Immature natural killer cell (primary cell): ENCODE measurements at regions not wholly inside any gene's neighbourhood (a gene's known extent, or its start where the extent isn't known, plus 50 kb on each side); places are given as distances from the start of the nearest gene placed in this dataset.

ENCODE experiments used
- DNase-seq, 3 donors: peaks; one replicate each; pipeline ENCODE4 v3.0.0; 2022; ENCODE audit warnings: mixed read lengths in 1 of 3
- H3K27ac Mint-ChIP-seq, 6 donors: one replicate each; pipeline ENCODE4 v1.8.0; 2020; ENCODE audit warnings: mixed read lengths in 6 of 6, mild to moderate bottlenecking in 5 of 6, inconsistent platforms in 4 of 6, moderate library complexity in 3 of 6
- H3K27me3 Mint-ChIP-seq, 3 donors: one replicate each; pipeline ENCODE4 v1.8.0; 2020 to 2021; ENCODE audit warnings: low read depth in 3 of 3, mild to moderate bottlenecking in 3 of 3, mixed read lengths in 3 of 3, moderate library complexity in 3 of 3, inconsistent platforms in 1 of 3
- H3K36me3 Mint-ChIP-seq, 3 donors: one replicate each; pipeline ENCODE4 v1.8.0; 2020; ENCODE audit warnings: mixed read lengths in 3 of 3, inconsistent platforms in 2 of 3, mild to moderate bottlenecking in 2 of 3
- H3K4me1 Mint-ChIP-seq, 2 donors: one replicate each; pipeline ENCODE4 v1.8.0; 2020; ENCODE audit warnings: inconsistent platforms in 2 of 2, mild to moderate bottlenecking in 2 of 2, mixed read lengths in 2 of 2, moderate library complexity in 1 of 2
- H3K4me3 Mint-ChIP-seq, 5 donors: one replicate each; pipeline ENCODE4 v1.8.0; 2020; ENCODE audit warnings: mild to moderate bottlenecking in 5 of 5, mixed read lengths in 5 of 5, inconsistent platforms in 3 of 5, moderate library complexity in 3 of 5
- H3K9me3 Mint-ChIP-seq, 6 donors: one replicate each; pipeline ENCODE4 v1.8.0; 2020; ENCODE audit warnings: mild to moderate bottlenecking in 6 of 6, mixed read lengths in 6 of 6, inconsistent platforms in 4 of 6, moderate library complexity in 3 of 6

DNA sequence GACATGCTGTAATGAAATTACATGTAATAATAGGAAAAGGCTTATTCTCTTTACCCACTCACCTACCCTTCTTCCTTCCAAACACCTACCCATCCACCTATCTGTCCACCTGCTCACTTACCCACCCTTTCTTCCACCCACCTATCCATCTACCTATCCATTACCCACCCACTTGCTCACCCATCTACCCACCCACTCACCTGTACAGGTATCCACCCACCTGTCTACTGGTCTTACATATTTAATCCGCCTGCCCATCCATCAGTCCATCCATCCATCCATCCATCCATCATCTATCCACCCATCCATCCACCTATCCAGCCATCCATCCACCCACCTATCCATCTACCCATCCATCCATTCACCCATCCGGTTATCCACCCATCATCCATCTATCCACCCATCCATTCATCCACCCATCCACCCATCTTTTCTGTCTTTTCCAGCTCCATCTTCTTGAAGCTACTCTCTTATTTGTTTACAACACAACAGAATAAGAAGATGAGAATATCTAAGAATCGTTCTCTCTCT is 133.3 kb upstream of the STX18 start:
- H3K27me3 Mint-ChIP-seq, result no peaks in the 10 kb centered on the region
- DNase-seq, result no peak
- peaks cover 0 to 4% (median 0%) of the 10 kb centered on the region in 3 donors for H3K36me3 Mint-ChIP-seq
- H3K4me1 Mint-ChIP-seq, result no peaks in the 10 kb centered on the region
- H3K27ac Mint-ChIP-seq, result no peak overlapping the region
- H3K4me3 Mint-ChIP-seq, result no peak overlapping the region
- H3K9me3 Mint-ChIP-seq, result no peaks in the 10 kb centered on the region

DNA sequence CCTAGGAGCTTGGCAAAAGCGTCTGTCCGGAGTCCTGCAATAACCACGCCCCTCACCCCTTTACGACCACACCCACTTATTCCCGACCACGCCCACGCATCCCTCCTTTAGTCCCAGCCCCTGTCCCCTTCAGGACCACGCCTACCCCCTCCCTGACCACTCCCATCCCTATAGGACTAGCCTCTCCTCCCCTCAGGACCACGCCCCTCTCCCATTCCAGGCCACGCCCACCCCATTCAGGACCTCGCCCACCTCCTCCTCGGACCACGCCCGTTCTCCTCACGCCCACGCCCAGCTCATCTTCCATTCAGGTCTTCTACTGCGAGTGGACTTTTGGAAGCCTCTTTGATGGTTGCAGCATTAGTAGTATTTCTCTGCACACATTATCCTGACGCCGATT is 131.2 kb upstream of the STX18 start:
- peaks cover 0 to 4% (median 2%) of the 10 kb centered on the region in 3 donors for H3K36me3 Mint-ChIP-seq
- DNase-seq, result no peak
- H3K27ac Mint-ChIP-seq, result no peak overlapping the region
- H3K9me3 Mint-ChIP-seq, result no peaks in the 10 kb centered on the region
- peaks cover 0 to 3% of the 10 kb centered on the region in 2 donors for H3K4me1 Mint-ChIP-seq
- no peak overlapping the region for H3K4me3 Mint-ChIP-seq
- no peaks in the 10 kb centered on the region for H3K27me3 Mint-ChIP-seq

DNA sequence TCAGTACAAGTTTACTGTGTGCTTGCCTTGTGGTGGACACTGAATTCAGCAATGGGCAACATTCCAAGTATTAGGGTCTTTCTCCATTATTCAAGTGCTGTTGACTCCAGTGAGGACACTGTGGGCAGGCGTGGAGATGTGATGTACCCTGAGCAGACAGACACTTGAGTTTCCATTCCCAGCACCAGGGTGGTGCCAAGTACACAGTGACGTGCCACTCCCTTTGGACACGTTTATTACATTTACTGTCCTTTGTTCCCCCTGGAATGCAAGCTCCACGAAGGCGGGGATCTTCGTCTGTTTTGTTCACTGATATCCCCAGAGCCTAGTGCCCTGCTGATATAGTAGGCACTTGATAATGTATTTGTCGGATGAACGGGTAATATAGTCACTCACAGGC is 130.6 kb upstream of the STX18 start:
- no peaks in the 10 kb centered on the region for H3K9me3 Mint-ChIP-seq
- no peak overlapping the region for H3K27ac Mint-ChIP-seq
- H3K27me3 Mint-ChIP-seq, result no peaks in the 10 kb centered on the region
- H3K36me3 Mint-ChIP-seq, result peaks cover 0 to 4% (median 3%) of the 10 kb centered on the region in 3 donors
- H3K4me1 Mint-ChIP-seq, result peaks cover 0 to 3% of the 10 kb centered on the region in 2 donors
- no peak for DNase-seq
- no peak overlapping the region for H3K4me3 Mint-ChIP-seq

DNA sequence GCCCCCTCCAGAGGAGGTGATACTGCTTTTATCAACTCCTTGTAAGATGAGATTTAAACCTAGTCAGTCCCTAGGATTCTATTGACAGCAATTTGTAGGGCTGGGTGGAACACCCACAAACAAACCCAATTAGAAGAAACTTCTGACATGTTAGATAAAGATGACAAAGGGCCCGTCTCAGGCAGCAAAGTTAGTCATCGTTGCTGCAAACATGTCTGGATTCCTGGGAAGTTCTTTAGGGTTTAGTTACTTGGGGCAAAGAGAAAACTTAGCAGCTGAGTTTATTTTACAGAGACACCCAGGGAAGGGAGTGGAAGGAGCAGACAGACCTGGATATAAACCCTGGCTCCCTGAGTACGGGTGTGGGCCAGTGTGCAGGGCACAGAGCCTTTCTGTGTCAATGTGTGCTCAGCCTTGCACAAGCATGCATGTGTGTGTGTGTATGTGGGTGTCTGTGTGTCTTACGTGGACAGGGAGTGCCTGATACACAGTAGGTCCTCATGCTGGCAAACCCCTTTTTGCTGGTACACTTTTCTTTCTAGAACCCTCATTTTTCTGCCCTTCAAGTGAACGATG is 130.0 kb upstream of the STX18 start:
- no peak for DNase-seq
- peaks cover 0 to 3% of the 10 kb centered on the region in 2 donors for H3K4me1 Mint-ChIP-seq
- H3K27ac Mint-ChIP-seq, result no peak overlapping the region
- H3K27me3 Mint-ChIP-seq, result no peaks in the 10 kb centered on the region
- no peak overlapping the region for H3K4me3 Mint-ChIP-seq
- peaks cover 0 to 4% (median 3%) of the 10 kb centered on the region in 3 donors for H3K36me3 Mint-ChIP-seq
- no peaks in the 10 kb centered on the region for H3K9me3 Mint-ChIP-seq

DNA sequence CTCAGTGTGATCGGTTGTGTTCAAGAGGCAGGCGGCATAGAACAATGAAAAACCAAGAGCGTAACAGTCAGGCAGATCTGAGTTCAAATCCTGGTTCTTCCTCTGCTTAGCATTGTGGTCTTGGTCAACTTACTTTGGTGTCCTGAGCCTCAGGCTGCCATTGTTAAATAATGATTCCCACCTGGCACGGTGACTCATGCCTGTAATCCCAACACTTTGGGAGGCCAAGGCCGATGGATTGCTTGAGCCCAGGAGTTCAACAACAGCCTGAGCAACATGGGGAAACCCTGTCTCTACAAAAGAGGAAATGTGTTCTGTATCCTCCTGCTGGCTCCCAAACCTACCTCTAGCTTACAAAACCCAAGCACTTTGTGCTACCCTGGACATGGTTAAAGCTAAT is 129.0 kb upstream of the STX18 start:
- Mint-ChIP-seq H3K4me1 (peaks cover 0 to 3% of the 10 kb centered on the region in 2 donors), H3K27me3 (no peaks in the 10 kb centered on the region), H3K4me3 (no peak overlapping the region), H3K36me3 (peaks cover 0 to 4% (median 3%) of the 10 kb centered on the region in 3 donors), H3K27ac (no peak overlapping the region), H3K9me3 (no peaks in the 10 kb centered on the region)
- DNase-seq, result no peak

DNA sequence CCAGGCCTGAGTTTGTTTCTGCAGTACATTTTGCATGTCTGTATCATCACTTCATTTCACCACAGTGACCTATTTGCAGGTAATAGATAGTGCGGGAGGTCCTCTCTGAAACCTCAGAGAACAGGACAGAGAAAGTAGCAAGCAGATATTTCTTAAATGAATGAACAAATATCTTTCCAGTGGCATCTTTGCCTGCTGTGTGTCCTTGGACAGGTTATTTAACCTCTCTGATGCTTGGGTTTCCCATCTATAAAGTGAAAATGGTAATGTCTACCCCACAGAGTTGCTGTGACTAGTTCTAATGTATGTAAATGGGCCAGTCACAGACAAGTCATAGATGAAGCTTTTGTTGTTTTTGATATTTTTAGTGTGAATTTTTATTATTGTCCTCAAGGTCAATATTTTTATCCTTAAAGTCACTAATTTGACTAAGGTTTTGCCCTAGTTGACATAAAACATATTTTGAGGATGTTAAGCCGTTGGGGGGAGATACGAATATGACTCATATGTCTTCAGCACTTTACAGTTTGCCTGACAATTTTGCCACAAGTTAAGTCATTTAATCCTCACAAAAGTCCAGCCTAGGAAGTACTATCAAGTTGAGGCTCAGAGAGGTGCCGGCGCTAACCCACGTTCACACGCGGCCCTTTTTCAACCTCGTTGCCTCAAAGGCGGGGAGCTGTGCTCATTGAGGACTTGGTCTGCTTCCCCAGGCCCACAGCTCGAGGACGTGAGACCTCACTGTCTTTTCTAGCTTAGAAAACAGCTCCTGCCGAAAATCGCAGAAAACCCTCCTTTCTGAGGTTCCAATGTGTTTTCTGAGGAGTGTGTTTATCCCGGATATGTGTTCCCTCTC is 126.7 kb upstream of the STX18 start:
- Mint-ChIP-seq H3K4me3 (no peak overlapping the region), H3K9me3 (no peaks in the 10 kb centered on the region), H3K27me3 (no peaks in the 10 kb centered on the region), H3K4me1 (peaks cover 0 to 3% of the 10 kb centered on the region in 2 donors), H3K36me3 (peaks cover 0 to 3% (median 0%) of the 10 kb centered on the region in 3 donors), H3K27ac (no peak overlapping the region)
- no peak for DNase-seq

DNA sequence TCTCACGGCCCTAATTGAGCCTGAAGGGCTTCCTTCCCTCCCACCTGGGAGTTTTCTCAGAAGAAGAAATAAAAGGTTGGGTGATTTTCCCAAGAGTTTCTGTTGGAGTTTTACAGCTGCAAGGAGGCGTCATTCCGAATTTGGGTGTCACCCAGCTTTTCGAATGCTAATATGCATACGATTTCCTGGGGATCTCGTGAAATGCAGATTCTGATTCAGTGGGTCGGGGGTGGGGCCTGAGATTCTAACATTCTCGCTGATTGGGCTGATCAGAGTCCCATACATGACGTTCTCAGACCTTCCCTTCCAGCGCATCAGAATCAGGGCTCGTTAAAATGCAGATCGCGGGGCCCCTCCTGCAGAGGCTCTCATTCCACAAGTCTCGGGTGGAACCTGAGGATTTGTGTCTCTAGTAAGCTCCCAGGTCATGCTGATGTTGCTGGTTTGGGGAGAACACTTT is 125.8 kb upstream of the STX18 start:
- DNase-seq, result no peak
- Mint-ChIP-seq H3K27ac (no peak overlapping the region), H3K9me3 (no peaks in the 10 kb centered on the region), H3K27me3 (no peaks in the 10 kb centered on the region), H3K4me3 (no peak overlapping the region), H3K4me1 (peaks cover 0 to 3% of the 10 kb centered on the region in 2 donors), H3K36me3 (peaks cover 0 to 3% (median 0%) of the 10 kb centered on the region in 3 donors)

DNA sequence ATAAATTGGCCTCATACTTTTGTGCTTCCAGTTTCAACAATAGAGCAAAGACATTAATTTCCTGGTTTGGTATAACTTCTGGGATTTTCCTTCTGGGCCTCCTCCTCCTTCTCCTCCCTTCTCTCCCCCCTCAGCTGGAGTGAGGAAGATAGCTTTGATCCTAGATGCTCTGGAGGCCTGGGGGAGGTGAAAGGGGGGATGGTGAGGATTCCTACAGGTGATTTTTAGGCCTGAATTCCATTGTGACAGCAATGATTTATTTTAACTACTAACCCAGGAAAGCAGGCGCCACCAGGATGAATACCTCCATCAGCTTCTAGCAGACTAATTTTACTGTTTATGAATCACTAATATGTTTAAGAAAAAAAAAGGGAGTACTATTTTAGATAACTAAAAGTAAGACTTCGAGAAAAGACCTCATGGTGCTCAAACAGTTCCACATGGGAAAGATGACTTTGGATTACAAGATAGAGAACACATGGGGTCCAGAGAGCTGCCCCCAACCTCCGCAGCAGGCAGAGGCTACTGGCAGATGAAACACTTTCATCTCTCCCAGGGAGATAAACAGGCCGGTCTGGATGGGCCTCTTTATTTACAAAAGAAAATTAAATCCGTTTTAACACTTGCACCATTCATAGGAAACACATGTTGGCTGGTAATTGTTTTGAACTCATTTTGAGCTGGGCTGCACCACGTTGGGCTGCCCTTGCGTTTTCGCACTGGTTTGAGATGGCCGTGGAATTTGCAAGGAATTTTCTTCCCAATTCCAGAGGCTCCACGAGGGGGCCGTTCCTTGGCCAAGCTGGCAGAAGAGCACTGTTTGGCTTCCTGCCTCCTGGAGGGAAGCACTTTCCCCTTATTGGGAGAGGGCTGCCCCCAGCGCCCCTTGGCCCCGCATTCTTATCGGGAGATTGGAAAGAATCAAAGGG is 125.1 kb upstream of the STX18 start:
- no peaks in the 10 kb centered on the region for H3K9me3 Mint-ChIP-seq
- no peak for DNase-seq
- H3K27ac Mint-ChIP-seq, result no peak overlapping the region
- H3K27me3 Mint-ChIP-seq, result no peaks in the 10 kb centered on the region
- H3K36me3 Mint-ChIP-seq, result peaks cover 0 to 3% (median 0%) of the 10 kb centered on the region in 3 donors
- peaks cover 0 to 3% of the 10 kb centered on the region in 2 donors for H3K4me1 Mint-ChIP-seq
- H3K4me3 Mint-ChIP-seq, result no peak overlapping the region

DNA sequence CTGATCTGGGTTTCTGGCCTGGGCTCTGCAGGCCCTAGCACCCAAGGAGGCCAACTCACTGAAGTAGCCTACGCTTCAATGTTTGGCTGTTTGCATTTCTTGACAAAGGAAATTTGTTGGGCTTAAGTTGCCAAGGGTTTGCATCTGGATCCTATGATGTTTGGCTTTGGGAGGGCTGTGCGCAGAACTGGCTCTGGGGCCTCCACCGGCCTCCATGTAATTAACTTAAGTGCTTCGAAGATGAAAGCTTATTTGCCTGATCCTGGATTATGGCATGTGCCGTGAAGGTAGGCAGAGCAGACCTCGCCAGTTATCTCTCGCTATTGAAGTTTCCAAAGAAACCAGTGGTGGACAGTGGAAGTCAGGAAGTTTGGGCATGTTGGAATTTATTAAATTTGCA is 124.3 kb upstream of the STX18 start:
- H3K27ac Mint-ChIP-seq, result no peak overlapping the region
- peaks cover 0 to 3% of the 10 kb centered on the region in 2 donors for H3K4me1 Mint-ChIP-seq
- no peak overlapping the region for H3K4me3 Mint-ChIP-seq
- no peaks in the 10 kb centered on the region for H3K9me3 Mint-ChIP-seq
- H3K27me3 Mint-ChIP-seq, result no peaks in the 10 kb centered on the region
- no peak for DNase-seq
- peaks cover 0 to 3% (median 0%) of the 10 kb centered on the region in 3 donors for H3K36me3 Mint-ChIP-seq

DNA sequence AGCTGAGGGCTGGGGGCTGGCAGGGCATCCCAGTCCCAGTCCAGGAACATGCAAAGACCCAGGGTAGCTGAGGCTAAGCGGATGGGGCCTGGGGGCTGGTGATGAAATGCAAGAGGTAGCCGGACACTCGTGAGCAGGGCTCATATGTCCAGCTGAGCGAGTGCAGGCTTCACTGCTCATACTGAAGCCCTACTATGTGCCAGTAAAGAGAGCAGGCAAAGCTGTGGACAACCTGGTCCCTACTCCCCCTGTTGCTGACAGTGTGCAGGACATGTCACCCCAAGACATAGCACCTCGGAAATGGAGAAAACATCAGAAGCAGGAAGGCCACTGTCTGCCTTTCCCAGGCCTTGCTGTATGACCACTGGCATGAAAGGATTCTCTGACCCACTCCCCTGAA is 122.4 kb upstream of the STX18 start:
- Mint-ChIP-seq H3K4me3 (no peak overlapping the region), H3K9me3 (no peaks in the 10 kb centered on the region), H3K36me3 (peaks cover 0 to 3% (median 3%) of the 10 kb centered on the region in 3 donors), H3K27me3 (peaks cover 0 to 1% (median 0%) of the 10 kb centered on the region in 3 donors), H3K27ac (no peak overlapping the region), H3K4me1 (peaks cover 0 to 2% of the 10 kb centered on the region in 2 donors)
- DNase-seq, result no peak

DNA sequence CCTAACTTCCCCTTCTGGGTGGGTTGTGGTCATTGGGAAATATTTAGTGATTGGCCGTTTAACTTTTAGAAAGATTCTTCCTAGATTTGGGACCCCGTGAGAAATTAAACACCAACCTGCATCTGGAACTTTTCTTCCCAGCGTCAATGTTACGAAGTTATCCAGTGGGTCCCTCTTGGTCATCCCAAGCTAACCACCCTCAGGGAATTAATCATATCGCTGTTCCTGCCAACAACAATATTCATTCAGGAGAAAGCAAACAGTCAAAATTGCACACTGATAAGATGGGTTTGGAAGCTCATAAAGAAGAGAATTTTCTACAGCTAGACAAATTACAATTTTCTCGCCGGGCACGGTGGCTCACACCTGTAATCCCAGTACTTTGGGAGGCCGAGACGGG is 121.2 kb upstream of the STX18 start:
- no peak for DNase-seq
- no peak overlapping the region for H3K27ac Mint-ChIP-seq
- H3K27me3 Mint-ChIP-seq, result peaks cover 0 to 1% (median 1%) of the 10 kb centered on the region in 3 donors
- H3K36me3 Mint-ChIP-seq, result peaks cover 0 to 3% (median under 1%) of the 10 kb centered on the region in 3 donors
- no peaks in the 10 kb centered on the region for H3K9me3 Mint-ChIP-seq
- no peak overlapping the region for H3K4me3 Mint-ChIP-seq
- no peaks in the 10 kb centered on the region for H3K4me1 Mint-ChIP-seq

DNA sequence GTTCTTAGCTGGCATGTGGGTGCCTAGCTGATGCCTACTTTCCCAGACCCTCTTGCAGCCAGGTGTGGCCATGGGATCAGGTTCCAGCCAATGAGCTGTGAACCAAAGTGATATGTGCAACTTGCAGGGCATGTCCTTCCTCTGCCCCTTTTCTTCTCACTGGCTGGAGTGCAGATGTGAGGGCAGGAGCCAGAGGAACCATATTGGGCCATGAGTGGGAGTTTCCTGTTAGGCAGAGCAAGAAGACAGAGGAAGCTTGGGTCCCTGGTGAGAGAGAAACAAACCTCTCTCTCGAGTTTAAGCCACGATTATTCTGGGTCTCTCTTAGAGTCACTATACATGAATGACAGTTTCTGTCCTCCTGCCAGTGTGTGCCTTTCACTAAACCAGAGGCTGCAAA is 120.4 kb upstream of the STX18 start:
- Mint-ChIP-seq H3K36me3 (peaks cover 0 to 5% (median 3%) of the 10 kb centered on the region in 3 donors), H3K27me3 (peaks cover 0 to 1% (median 1%) of the 10 kb centered on the region in 3 donors), H3K4me3 (no peak overlapping the region), H3K27ac (no peak overlapping the region), H3K4me1 (no peaks in the 10 kb centered on the region), H3K9me3 (no peaks in the 10 kb centered on the region)
- no peak for DNase-seq

DNA sequence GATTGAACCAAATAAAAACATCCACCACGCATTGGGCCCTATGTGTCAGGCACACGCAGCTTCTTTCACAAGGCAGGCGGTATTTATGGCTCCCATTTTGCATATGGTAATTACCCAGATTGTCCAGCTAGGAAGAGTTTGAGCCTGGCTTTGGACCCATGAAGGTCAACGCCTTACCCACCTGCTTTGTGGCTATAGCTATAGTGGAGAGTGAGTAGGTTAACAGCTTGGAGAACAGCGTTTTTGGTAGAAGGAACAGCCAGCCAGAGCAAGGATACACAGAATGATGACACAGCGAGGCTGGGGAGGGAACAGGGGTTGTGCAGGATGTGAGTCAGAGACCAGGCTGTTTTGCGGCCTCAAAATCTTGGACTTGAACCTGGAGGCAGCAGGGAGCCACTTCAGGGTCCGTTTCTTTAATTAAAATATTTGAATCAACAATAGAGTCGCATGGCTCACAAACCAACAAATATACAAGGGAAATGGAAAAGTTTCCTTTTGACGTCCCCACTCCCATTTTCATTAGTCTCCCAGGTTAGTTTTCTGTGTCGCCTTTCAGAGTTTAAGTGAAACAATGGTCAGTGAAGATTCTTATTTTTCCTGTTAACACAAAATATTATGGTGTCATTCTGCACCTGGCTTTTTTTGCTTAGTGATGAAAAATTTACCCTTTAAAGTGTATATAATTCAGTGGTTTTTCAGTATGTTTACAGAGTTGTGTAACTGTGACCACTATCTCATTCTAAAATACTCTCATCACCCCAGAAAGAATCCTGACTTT is 118.2 kb upstream of the STX18 start:
- Mint-ChIP-seq H3K27me3 (peaks cover 0 to 1% (median 1%) of the 10 kb centered on the region in 3 donors), H3K36me3 (peaks cover 0 to 6% (median 3%) of the 10 kb centered on the region in 3 donors), H3K9me3 (no peaks in the 10 kb centered on the region), H3K4me1 (no peaks in the 10 kb centered on the region), H3K4me3 (no peak overlapping the region), H3K27ac (no peak overlapping the region)
- DNase-seq, result no peak
